Right lobe of liver (tissue), 6 donors: ENCODE measurements at regions not wholly inside any gene's neighbourhood (a gene's known extent, or its start where the extent isn't known, plus 50 kb on each side); places are given as distances from the start of the nearest gene placed in this dataset.
"Not testable (repeated sequence)": the region's sequence is repeated elsewhere in the genome, so short reads cannot be mapped to it uniquely, and the experiment has no call there.

Source experiments
- ATAC-seq, 4 donors: fragments of 200-7000 bp; cut with Tn5 transposase; one replicate each; pipeline ENCODE4 v1.9.1; 2020; ENCODE audit warnings: mild to moderate bottlenecking in 4 of 4, moderate library complexity in 4 of 4
- DNase-seq, 3 donors: peaks; one replicate each; pipeline ENCODE4 v3.0.0-alpha.2; 2020
- H3K27ac ChIP-seq, 3 donors: fragments of 200-600 bp; one replicate each; pipeline ENCODE4 v1.8.0; 2022
- H3K27me3 ChIP-seq, 2 donors: fragments of 200-600 bp; one replicate each; pipeline ENCODE4 v1.8.0; 2022
- H3K36me3 ChIP-seq, 4 donors: fragments of 200-600 bp; sonication (generic) in 1 of 4; one replicate each; pipeline versions ENCODE4 v1.5.1 to v1.8.0; 2017 to 2022; ENCODE audit warnings: control low read depth in 1 of 4
- H3K4me1 ChIP-seq, 4 donors: fragments of 200-600 bp; sonication (generic) in 1 of 4; one replicate each; pipeline versions ENCODE4 v1.5.1 to v1.8.0; 2017 to 2022; ENCODE audit warnings: control low read depth in 1 of 4
- H3K4me3 ChIP-seq, 3 donors: fragments of 200-600 bp; one replicate each; pipeline ENCODE4 v1.8.0; 2022
- H3K9me3 ChIP-seq, 4 donors: fragments of 200-600 bp; sonication (generic) in 1 of 4; one replicate each; pipeline versions ENCODE4 v1.5.1 to v1.8.0; 2017 to 2022; ENCODE audit warnings: control low read depth in 1 of 4
- POLR2A ChIP-seq: fragments of 450-650 bp; IDR thresholded peaks from one replicate; pipeline ENCODE4 v1.6.1; 2017; ENCODE audit warnings: antibody characterized with exemption, mild to moderate bottlenecking
- WGBS: methylation state at CpG from one replicate; pipeline ENCODE4 v1.1.6; 2018; ENCODE audit warnings: low coverage, low lambda C conversion rate; ENCODE audit not compliant: insufficient coverage; ENCODE audit errors: missing lambda C conversion rate; 5-methylcytosine and 5-hydroxymethylcytosine counted together
- intact Hi-C, 2 donors: fragments of 100-400 bp; cut with DNase I; formaldehyde crosslinking; loops; one replicate each; pipeline versions ENCODE4 v1.11.2 to v1.14.1; 2022
- TF ChIP-seq, protein P1 (sequence below), 4 donors: fragments of 200-600 bp in 3 of 4; fragments of 450-650 bp in 1 of 4; IDR thresholded peaks; one replicate each; pipeline versions ENCODE4 v1.5.1 to v1.8.0; 2016 to 2022; ENCODE audit warnings: antibody characterized with exemption in 4 of 4, mild to moderate bottlenecking in 2 of 4
- donor health status: DM: no; HTN: yes; CAD: no.
- donor health status: DM: no; HTN: no; CAD: no.
- donor health status: DM: no; HTN: no; CAD: no.
- donor health status: DM: no; HTN: yes; CAD: no.
- donor health status: DM: no; HTN: yes; CAD: no.

DNA sequence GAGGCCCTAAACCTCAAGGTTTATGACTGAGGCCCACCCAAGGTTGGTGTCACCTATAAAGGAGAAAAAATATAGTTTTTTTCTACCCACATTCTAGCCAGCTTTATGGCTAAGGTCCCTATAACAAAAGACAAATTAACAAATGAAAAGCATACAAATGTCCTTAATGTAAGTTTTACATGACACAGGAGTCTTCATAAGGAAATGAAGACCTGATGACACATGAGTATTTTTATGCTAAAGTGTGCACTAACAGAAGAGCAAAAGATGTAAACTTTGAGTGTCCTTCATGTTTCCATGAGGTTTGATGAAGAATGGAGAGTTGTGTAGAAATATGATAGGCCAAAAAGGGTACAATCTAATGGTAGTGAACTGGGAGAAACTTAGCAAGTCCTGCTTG is 114.7 kb upstream of the INTU start:
- no peak for DNase-seq
- TF ChIP-seq, protein P1, sequence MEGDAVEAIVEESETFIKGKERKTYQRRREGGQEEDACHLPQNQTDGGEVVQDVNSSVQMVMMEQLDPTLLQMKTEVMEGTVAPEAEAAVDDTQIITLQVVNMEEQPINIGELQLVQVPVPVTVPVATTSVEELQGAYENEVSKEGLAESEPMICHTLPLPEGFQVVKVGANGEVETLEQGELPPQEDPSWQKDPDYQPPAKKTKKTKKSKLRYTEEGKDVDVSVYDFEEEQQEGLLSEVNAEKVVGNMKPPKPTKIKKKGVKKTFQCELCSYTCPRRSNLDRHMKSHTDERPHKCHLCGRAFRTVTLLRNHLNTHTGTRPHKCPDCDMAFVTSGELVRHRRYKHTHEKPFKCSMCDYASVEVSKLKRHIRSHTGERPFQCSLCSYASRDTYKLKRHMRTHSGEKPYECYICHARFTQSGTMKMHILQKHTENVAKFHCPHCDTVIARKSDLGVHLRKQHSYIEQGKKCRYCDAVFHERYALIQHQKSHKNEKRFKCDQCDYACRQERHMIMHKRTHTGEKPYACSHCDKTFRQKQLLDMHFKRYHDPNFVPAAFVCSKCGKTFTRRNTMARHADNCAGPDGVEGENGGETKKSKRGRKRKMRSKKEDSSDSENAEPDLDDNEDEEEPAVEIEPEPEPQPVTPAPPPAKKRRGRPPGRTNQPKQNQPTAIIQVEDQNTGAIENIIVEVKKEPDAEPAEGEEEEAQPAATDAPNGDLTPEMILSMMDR (IDR thresholded peaks at IDR 0.05) = no peak
- no peak for TF ChIP-seq POLR2A
- Histone ChIP-seq H3K4me1 (no peaks in the 10 kb centered on the region), H3K27ac (no peak overlapping the region), H3K9me3 (no peaks in the 10 kb centered on the region), H3K36me3 (no peaks in the 10 kb centered on the region), H3K4me3 (no peak overlapping the region), H3K27me3 (no peaks in the 10 kb centered on the region)
- intact Hi-C loops = no loop called here
- no peak for ATAC-seq

DNA sequence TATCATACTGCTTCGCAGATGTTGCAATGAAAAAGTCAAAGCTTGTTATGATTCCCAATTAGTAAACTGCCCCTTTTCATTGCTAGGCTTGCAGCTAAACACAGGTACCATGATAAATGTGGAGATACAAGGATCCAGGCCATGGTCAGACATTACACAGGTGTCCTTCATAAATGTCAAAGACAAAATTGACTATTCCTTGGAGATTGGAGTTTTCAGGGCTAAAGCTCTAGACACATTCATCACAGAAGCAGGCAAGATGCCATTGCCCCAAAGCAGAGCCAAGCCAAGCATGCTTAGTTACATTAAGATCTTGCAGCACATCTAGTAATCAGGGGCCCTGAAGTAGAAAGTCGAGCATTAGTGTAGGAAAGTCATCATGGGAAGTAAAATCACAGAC is 111.3 kb upstream of the INTU start:
- intact Hi-C loops = no loop called here
- Histone ChIP-seq H3K27me3 (no peaks in the 10 kb centered on the region), H3K27ac (no peak overlapping the region), H3K36me3 (no peaks in the 10 kb centered on the region), H3K4me1 (no peaks in the 10 kb centered on the region), H3K4me3 (no peak overlapping the region), H3K9me3 (no peaks in the 10 kb centered on the region)
- TF ChIP-seq, protein P1 (IDR thresholded peaks at IDR 0.05) = no peak
- no peak for TF ChIP-seq POLR2A
- ATAC-seq (no peak), DNase-seq (no peak)
- WGBS = 40% methylated on average over 2 of the region's 2 CpGs

- H3K9me3 ChIP-seq = no peaks in the 10 kb centered on the region
- H3K4me1 ChIP-seq = no peaks in the 10 kb centered on the region
- H3K36me3 ChIP-seq = no peaks in the 10 kb centered on the region
- TF ChIP-seq, protein P1 (IDR thresholded peaks at IDR 0.05) = no peak
- no peak for TF ChIP-seq POLR2A
- H3K27me3 ChIP-seq = no peaks in the 10 kb centered on the region
- H3K4me3 ChIP-seq = no peak overlapping the region
- WGBS = 45% methylated on average over 1 of the region's 1 CpG
- intact Hi-C loops = no loop called here
- ATAC-seq = no peak
- H3K27ac ChIP-seq = no peak overlapping the region
- DNase-seq = no peak
Measured at GRCh38 chr4:127523369-127523768, 109.4 kb upstream of the INTU start.

DNA sequence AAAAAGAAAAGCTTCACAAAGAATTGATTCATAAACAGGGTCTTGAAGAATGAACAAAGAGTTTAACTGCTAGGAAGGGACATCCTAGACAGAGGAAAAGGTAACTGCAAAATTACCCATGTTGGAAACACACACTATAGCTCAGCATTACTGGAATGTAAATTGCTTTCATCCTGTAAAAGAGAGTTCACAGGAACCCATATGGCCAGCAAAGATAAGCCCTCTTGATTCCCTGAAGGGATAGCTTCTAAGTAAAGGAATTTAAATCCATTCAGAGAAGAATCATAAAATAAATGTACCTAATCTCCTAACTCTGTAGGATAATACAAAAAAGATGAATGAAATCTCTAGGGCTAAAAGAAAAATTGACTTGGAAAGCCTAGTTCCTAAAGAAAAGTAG is 107.1 kb upstream of the INTU start:
- H3K9me3 ChIP-seq = no peaks in the 10 kb centered on the region
- no peak for ATAC-seq

DNA sequence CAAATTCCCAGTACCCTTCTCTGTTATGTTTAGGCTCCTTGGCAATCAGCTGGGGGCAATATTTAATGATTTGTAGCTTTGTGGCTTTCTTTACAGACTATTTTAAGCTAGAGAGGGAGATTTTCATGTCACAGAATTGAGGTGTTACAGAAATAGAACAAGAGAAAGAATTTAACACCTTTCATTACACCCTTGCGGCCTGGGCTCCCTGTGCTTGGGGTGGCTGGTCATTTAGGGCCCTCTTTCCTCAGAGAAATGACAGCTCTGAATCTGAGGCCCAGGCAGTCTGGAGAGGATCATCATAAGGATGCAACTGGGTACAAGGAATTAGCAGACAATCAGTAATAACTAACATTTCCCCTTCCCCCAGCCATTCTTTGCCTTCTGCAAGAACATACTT is 104.5 kb upstream of the INTU start:
- intact Hi-C loops = no loop called here
- Histone ChIP-seq H3K36me3 (no peaks in the 10 kb centered on the region), H3K4me3 (no peak overlapping the region), H3K27me3 (no peaks in the 10 kb centered on the region), H3K27ac (no peak overlapping the region), H3K4me1 (no peaks in the 10 kb centered on the region), H3K9me3 (no peaks in the 10 kb centered on the region)
- no peak for DNase-seq
- no peak for ATAC-seq
- TF ChIP-seq, protein P1 (IDR thresholded peaks at IDR 0.05) = no peak
- no peak for TF ChIP-seq POLR2A
- 67% methylated on average over 1 of the region's 1 CpG for WGBS

More for the DNA sequence above, 107.1 kb upstream of the INTU start:
- DNase-seq = no peak
- Histone ChIP-seq H3K27ac (no peak overlapping the region), H3K27me3 (no peaks in the 10 kb centered on the region), H3K36me3 (no peaks in the 10 kb centered on the region), H3K4me3 (no peak overlapping the region), H3K4me1 (no peaks in the 10 kb centered on the region)
- intact Hi-C loops = no loop called here
- TF ChIP-seq POLR2A = no peak
- TF ChIP-seq, protein P1 (IDR thresholded peaks at IDR 0.05) = no peak

GRCh38 chr4:127529879-127530278 is 102.9 kb upstream of the INTU start:
- intact Hi-C loops, H3K9me3 ChIP-seq, ATAC-seq, H3K27me3 ChIP-seq, H3K36me3 ChIP-seq, H3K27ac ChIP-seq, DNase-seq, H3K4me1 ChIP-seq, H3K4me3 ChIP-seq: not testable (repeated sequence)
